Retinal pigment epithelial cell (primary cell): ENCODE measurements at regions not wholly inside any gene's neighbourhood (a gene's known extent, or its start where the extent isn't known, plus 50 kb on each side); places are given as distances from the start of the nearest gene placed in this dataset.
A peak's percentile ranks its signal among the peaks of the same experiment; 100 is the strongest.
"Not testable (repeated sequence)": the region's sequence is repeated elsewhere in the genome, so short reads cannot be mapped to it uniquely, and the experiment has no call there.

Experiments
- DNase-seq: peaks from one replicate; pipeline ENCODE4 v3.0.0-alpha.2; 2010; ENCODE audit warnings: low read depth
- H3K4me3 ChIP-seq: 2 replicates; pipeline ENCODE4 v1.5.1; 2011; ENCODE audit warnings: mild to moderate bottlenecking, low read length, control low read depth, moderate library complexity
- TF ChIP-seq, protein P1 (sequence below): conservative IDR thresholded peaks from 2 replicates; pipeline ENCODE4 v1.5.1; 2011; ENCODE audit warnings: low read depth, low read length, control low read depth, inconsistent platforms

DNA sequence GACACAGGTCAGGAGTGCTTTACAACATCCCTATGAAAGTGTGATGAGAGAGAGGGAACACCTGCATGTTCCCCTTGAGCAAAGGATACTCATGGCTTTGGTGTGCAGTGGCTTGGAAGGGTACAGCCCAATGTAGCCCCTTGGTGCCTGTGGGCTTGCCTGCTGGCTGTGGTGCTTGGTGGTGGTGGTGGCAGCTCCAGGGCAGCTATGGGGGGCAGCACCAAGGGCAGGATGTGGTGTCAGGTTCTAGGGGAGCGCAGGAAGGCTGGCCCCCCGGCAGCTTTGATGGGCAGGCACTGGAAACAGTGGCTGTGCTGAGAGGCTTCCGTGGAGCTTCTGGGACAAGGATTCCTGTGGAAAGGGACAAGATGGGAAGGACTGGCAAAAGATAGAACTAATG lies 464.0 kb upstream of the ZMIZ1 start:
- TF ChIP-seq, protein P1, sequence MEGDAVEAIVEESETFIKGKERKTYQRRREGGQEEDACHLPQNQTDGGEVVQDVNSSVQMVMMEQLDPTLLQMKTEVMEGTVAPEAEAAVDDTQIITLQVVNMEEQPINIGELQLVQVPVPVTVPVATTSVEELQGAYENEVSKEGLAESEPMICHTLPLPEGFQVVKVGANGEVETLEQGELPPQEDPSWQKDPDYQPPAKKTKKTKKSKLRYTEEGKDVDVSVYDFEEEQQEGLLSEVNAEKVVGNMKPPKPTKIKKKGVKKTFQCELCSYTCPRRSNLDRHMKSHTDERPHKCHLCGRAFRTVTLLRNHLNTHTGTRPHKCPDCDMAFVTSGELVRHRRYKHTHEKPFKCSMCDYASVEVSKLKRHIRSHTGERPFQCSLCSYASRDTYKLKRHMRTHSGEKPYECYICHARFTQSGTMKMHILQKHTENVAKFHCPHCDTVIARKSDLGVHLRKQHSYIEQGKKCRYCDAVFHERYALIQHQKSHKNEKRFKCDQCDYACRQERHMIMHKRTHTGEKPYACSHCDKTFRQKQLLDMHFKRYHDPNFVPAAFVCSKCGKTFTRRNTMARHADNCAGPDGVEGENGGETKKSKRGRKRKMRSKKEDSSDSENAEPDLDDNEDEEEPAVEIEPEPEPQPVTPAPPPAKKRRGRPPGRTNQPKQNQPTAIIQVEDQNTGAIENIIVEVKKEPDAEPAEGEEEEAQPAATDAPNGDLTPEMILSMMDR, result no peak
- H3K4me3 ChIP-seq, result no peak overlapping the region
- DNase-seq, result no peak

DNA sequence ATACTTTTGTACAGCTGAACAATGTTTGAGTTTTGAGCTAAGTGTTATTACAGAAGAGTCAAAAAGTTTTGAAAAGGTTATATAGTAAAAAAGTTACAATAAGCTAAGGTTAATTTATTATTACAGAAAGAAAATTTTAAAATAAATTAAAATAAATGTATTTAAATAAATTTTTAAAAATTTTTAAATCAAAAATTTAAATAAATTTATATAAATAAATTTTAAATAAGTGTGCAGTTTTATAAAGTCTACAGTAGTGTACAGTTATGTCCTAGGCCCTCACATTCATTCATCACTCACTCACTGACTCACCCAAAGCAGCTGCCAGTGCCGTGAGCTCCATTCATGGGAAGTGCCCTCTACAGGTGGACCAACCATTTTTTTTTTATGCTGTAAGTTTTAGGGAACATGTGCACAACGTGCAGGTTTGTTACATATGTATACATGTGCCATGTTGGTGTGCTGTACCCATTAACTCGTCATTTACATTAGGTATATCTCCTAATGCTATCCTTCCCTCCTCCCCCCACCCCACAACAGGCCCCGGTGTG lies 462.9 kb upstream of the ZMIZ1 start:
- DNase-seq, result no peak
- TF ChIP-seq, protein P1, result peak; percentile 31
- H3K4me3 ChIP-seq, result no peak overlapping the region

- not testable (repeated sequence) for DNase-seq, H3K4me3 ChIP-seq
These were observed 462.0 kb upstream of the ZMIZ1 start for GRCh38 chr10:78606766-78607165.

DNA sequence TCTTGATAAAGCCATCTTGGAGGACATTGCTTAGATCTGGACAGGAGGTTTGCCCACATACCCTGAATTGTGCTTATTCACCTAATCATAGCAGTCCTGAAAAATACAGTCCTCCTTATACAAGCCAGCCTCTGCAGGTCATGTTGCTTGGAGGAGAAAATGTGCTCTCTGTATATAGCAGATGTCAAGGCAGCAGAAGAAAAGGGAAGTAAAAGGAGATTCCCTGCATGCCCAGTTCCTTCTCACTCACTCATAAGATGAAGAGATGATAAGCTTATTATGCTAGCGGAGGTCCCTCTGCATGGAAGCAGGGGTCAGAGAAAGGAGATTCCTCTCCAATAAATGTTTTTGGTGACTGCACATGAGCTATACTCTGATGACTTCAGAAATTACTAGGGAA lies 458.8 kb upstream of the ZMIZ1 start:
- TF ChIP-seq, protein P1, result no peak
- no peak for DNase-seq
- no peak overlapping the region for H3K4me3 ChIP-seq

- TF ChIP-seq, protein P1, result no peak
These were observed 455.6 kb upstream of the ZMIZ1 start for GRCh38 chr10:78613132-78613531.

GRCh38 chr10:78614267-78614666 lies 454.5 kb upstream of the ZMIZ1 start:
- DNase-seq, result no peak
- TF ChIP-seq, protein P1, result no peak
- H3K4me3 ChIP-seq, result no peak overlapping the region

More at GRCh38 chr10:78613132-78613531, 455.6 kb upstream of the ZMIZ1 start:
- no peak overlapping the region for H3K4me3 ChIP-seq
- DNase-seq, result no peak

- H3K4me3 ChIP-seq, result no peak overlapping the region
- no peak for DNase-seq
- TF ChIP-seq, protein P1, result no peak
These were observed 454.0 kb upstream of the ZMIZ1 start for GRCh38 chr10:78614744-78615143.
